OCI-LY7 (cell line): ENCODE measurements at regions not wholly inside any gene's neighbourhood (a gene's known extent, or its start where the extent isn't known, plus 50 kb on each side); places are given as distances from the start of the nearest gene placed in this dataset.

Experiments used
- EZH2phosphoT487 ChIP-seq: fragments of 200-600 bp; sonication (generic); IDR thresholded peaks from 2 replicates; pipeline ENCODE4 v1.6.1; 2018; ENCODE audit warnings: low read depth, borderline replicate concordance, mild to moderate bottlenecking, mixed run types, antibody characterized with exemption, low read length, moderate library complexity, mixed read lengths
- TF ChIP-seq, protein P1 (sequence below): fragments of 200-600 bp; sonication (generic); conservative IDR thresholded peaks from 2 replicates; pipeline ENCODE4 v1.5.1; 2014; ENCODE audit warnings: mild to moderate bottlenecking, antibody characterized with exemption, low read length, moderate library complexity, mixed read lengths

DNA sequence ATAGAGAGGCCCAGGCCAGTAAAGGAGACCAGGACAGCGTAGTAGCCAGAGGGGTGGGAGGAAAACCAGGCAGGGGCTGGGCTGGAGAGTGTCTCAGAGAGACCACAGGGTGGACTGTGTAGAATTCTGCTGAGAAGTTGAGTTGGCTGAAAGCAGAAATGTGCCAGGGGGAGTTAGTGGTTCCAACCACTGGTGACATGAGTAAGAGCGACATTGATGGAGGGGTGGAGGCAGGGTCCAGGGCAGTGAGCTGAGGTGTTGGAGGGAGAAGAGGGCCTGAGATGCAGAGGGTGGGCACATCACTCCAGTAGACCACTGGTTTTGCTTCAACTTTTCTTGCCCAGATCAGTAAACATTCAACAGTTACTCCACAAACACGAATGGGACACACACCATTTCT, 106.5 kb downstream of the ASB7 start:
- TF ChIP-seq, protein P1, sequence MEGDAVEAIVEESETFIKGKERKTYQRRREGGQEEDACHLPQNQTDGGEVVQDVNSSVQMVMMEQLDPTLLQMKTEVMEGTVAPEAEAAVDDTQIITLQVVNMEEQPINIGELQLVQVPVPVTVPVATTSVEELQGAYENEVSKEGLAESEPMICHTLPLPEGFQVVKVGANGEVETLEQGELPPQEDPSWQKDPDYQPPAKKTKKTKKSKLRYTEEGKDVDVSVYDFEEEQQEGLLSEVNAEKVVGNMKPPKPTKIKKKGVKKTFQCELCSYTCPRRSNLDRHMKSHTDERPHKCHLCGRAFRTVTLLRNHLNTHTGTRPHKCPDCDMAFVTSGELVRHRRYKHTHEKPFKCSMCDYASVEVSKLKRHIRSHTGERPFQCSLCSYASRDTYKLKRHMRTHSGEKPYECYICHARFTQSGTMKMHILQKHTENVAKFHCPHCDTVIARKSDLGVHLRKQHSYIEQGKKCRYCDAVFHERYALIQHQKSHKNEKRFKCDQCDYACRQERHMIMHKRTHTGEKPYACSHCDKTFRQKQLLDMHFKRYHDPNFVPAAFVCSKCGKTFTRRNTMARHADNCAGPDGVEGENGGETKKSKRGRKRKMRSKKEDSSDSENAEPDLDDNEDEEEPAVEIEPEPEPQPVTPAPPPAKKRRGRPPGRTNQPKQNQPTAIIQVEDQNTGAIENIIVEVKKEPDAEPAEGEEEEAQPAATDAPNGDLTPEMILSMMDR = no peak
- no peak for TF ChIP-seq EZH2phosphoT487
